ENCODE measurements at regions not wholly inside any gene's neighbourhood (a gene's known extent, or its start where the extent isn't known, plus 50 kb on each side); places are given as distances from the start of the nearest gene placed in this dataset.

DNA sequence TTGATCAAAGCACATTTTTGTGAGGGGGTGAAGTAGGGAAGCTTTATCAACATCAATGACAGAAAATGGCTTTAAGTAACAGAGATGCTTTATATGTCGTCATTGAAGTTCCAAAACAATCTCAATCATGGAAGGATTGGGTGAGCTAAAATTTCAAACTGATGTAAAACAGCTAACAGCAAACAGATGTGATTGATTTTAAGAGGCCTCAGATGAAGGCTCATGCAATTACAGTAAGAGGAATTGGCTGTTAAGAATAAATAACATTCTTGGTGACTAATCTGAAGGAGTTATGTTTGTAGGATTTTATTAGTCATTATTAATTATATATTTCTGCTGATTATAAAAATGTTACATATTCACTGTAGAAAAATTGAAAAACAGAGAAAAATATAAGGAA, 63.5 kb upstream of the PUM3 start:
- ChIA-PET CTCF (ENCODE audit: low intra/inter-chr PET ratio) (no interaction called here), POLR2A (no interaction called here)
- intact Hi-C loops (cut with micrococcal nuclease) (no loop called here), in situ Hi-C loops (cut with MboI) (no loop called here)
- no TSS peak for BruUV-seq (replicated peaks)
- TF ChIP-seq RBM39 (optimal IDR thresholded peaks at IDR 0.05; ENCODE audit: low read depth, low read length) (no peak), SUPT5H (IDR thresholded peaks at IDR 0.05) (no peak), NFATC3 (IDR thresholded peaks at IDR 0.05) (no peak), ZNF253 (CRISPR knock-in tag; conservative IDR thresholded peaks at IDR 0.05) (no peak), ZNF511 (CRISPR knock-in tag; IDR thresholded peaks at IDR 0.05) (no peak), SNRNP70 (optimal IDR thresholded peaks at IDR 0.05; ENCODE audit: low read depth, low read length) (no peak), THAP12 (CRISPR knock-in tag; IDR thresholded peaks at IDR 0.05) (no peak), SAFB (IDR thresholded peaks at IDR 0.05; ENCODE audit: borderline replicate concordance, low read depth, low read length) (no peak)
- TF ChIP-seq, protein P1, sequence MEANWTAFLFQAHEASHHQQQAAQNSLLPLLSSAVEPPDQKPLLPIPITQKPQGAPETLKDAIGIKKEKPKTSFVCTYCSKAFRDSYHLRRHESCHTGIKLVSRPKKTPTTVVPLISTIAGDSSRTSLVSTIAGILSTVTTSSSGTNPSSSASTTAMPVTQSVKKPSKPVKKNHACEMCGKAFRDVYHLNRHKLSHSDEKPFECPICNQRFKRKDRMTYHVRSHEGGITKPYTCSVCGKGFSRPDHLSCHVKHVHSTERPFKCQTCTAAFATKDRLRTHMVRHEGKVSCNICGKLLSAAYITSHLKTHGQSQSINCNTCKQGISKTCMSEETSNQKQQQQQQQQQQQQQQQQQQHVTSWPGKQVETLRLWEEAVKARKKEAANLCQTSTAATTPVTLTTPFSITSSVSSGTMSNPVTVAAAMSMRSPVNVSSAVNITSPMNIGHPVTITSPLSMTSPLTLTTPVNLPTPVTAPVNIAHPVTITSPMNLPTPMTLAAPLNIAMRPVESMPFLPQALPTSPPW (CRISPR knock-in tag; IDR thresholded peaks at IDR 0.05), result no peak
- TF ChIP-seq, protein P2, sequence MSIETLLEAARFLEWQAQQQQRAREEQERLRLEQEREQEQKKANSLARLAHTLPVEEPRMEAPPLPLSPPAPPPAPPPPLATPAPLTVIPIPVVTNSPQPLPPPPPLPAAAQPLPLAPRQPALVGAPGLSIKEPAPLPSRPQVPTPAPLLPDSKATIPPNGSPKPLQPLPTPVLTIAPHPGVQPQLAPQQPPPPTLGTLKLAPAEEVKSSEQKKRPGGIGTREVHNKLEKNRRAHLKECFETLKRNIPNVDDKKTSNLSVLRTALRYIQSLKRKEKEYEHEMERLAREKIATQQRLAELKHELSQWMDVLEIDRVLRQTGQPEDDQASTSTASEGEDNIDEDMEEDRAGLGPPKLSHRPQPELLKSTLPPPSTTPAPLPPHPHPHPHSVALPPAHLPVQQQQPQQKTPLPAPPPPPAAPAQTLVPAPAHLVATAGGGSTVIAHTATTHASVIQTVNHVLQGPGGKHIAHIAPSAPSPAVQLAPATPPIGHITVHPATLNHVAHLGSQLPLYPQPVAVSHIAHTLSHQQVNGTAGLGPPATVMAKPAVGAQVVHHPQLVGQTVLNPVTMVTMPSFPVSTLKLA (conservative IDR thresholded peaks at IDR 0.05), result no peak
- TF ChIP-seq, protein P3, sequence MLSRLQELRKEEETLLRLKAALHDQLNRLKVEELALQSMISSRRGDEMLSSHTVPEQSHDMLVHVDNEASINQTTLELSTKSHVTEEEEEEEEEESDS (CRISPR knock-in tag; IDR thresholded peaks at IDR 0.05), result no peak
- Histone ChIP-seq H3K9ac (ENCODE audit: insufficient read depth in 1 of 2, low read depth in 2 of 2, low read length in 2 of 2) (no peak overlapping the region), H4K20me1 (replicated peaks; ENCODE audit: control insufficient read depth, insufficient read depth, low read length) (no peaks in the 10 kb centered on the region), H3K27me3 (ENCODE audit: control insufficient read depth in 2 of 2, insufficient read depth in 2 of 2, low read length in 2 of 2) (no peaks in the 10 kb centered on the region), H3K9me3 (replicated peaks; ENCODE audit: control insufficient read depth, insufficient read depth, low read depth, low read length) (no peaks in the 10 kb centered on the region), H3K4me2 (ENCODE audit: insufficient read depth, low read length) (no peak overlapping the region), H3K9me1 (ENCODE audit: control insufficient read depth, insufficient read depth, low read length) (no peaks in the 10 kb centered on the region), H3K79me2 (ENCODE audit: control insufficient read depth, insufficient read depth, low read length) (no peaks in the 10 kb centered on the region), H3K36me3 (ENCODE audit: control insufficient read depth, insufficient read depth, low read length) (no peaks in the 10 kb centered on the region), H3K4me1 (replicated peaks in 1 of 2; ENCODE audit: control insufficient read depth in 2 of 2, insufficient read depth in 2 of 2, low read length in 2 of 2) (no peaks in the 10 kb centered on the region), H2AFZ (ENCODE audit: low read depth, low read length) (no peak overlapping the region), H3K4me3 (no peak overlapping the region), H3K27ac (ENCODE audit: extremely low read depth, low read depth, low read length) (no peak overlapping the region)
- no peak for FAIRE-seq
- DNase-seq (ENCODE audit: extremely low read depth in 1 of 4, low spot score in 3 of 4), result no peak
- ATAC-seq, result no peak
- WGBS (ENCODE audit: insufficient coverage, low coverage, missing lambda C conversion rate), result 0% methylated on average over 1 of the region's 1 CpG

Measured in K562 (cell line).